ENCODE measurements at regions not wholly inside any gene's neighbourhood (a gene's known extent, or its start where the extent isn't known, plus 50 kb on each side); places are given as distances from the start of the nearest gene placed in this dataset.

GRCh38 chr5:2629045-2629444 lies 122.4 kb downstream of the IRX2 start (continued):
- TF ChIP-seq ZNF462 (CRISPR knock-in tag; IDR thresholded peaks at IDR 0.05) (no peak), EZH2phosphoT487 (IDR thresholded peaks at IDR 0.05; ENCODE audit: unreplicated experiment) (no peak), ZNF114 (CRISPR knock-in tag; IDR thresholded peaks at IDR 0.05) (no peak), ETS1 (IDR thresholded peaks at IDR 0.05) (no peak)

- no peaks in the 10 kb centered on the region for H3K36me3 ChIP-seq (ENCODE audit: insufficient read depth)
- peaks cover 3% of the 10 kb centered on the region for H3K27me3 Mint-ChIP-seq (ENCODE audit: insufficient read depth, low read depth, poor library complexity)
- H3K27me3 ChIP-seq (ENCODE audit: insufficient read depth): no peaks in the 10 kb centered on the region
- H3K27ac Mint-ChIP-seq: no peak overlapping the region
- no peaks in the 10 kb centered on the region for H3K9me2 ChIP-seq (ENCODE audit: insufficient read depth)
- DNase-seq (ENCODE audit: low spot score) (no peak), ATAC-seq (no peak)
- no peak overlapping the region for H2AFZ ChIP-seq
- no peaks in the 10 kb centered on the region for H4K20me1 ChIP-seq (replicated peaks; ENCODE audit: insufficient read depth)
- H3K27ac ChIP-seq (ENCODE audit: low read depth): no peak overlapping the region
- H3K36me3 Mint-ChIP-seq (ENCODE audit: low read depth): no peaks in the 10 kb centered on the region
- no peaks in the 10 kb centered on the region for H3K4me1 ChIP-seq (ENCODE audit: insufficient read depth)
- H3K4me1 Mint-ChIP-seq: no peaks in the 10 kb centered on the region
- H3K4me2 ChIP-seq: no peak overlapping the region
- H3K79me2 ChIP-seq (replicated peaks; ENCODE audit: insufficient read depth): no peaks in the 10 kb centered on the region
- H3K4me3 ChIP-seq: no peak overlapping the region
- no peaks in the 10 kb centered on the region for H3F3A ChIP-seq (replicated peaks; ENCODE audit: low read depth)
- H3K9me3 Mint-ChIP-seq: no peaks in the 10 kb centered on the region
- no peak overlapping the region for H3K4me3 Mint-ChIP-seq
- TF ChIP-seq EZH2 (IDR thresholded peaks at IDR 0.05; ENCODE audit: low read depth, unreplicated experiment) (no peak), NANOG (IDR thresholded peaks at IDR 0.05; ENCODE audit: borderline replicate concordance) (no peak), STAT1 (IDR thresholded peaks at IDR 0.05; ENCODE audit: unreplicated experiment) (no peak), CTCF (conservative IDR thresholded peaks at IDR 0.05; ENCODE audit: low read depth in 2 of 2) (no peak), EZH2phosphoT487 (IDR thresholded peaks at IDR 0.05; ENCODE audit: unreplicated experiment) (no peak)
Observed at GRCh38 chr5:2627867-2628266, 123.6 kb downstream of the IRX2 start.

All from GM23338 (cell line).